ENCODE measurements at regions not wholly inside any gene's neighbourhood (a gene's known extent, or its start where the extent isn't known, plus 50 kb on each side); places are given as distances from the start of the nearest gene placed in this dataset.

DNA sequence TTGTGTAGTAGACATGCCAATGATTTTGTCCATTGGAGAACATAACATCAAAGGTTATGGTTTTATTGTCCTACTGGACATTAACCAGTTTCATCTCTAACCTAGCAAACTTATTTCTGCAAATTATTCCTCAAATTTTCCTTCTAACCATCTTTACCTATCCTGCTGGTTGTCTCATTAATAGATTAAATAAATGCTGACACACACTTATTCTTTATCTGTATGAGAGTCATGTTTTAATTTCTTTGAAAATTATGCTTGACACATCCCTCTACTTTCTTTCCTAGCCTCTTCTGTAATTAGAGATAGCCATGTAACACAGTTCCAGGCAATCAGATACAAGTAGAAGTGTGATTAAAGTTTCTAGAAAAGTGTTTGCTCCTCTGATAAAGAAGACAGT lies 98.9 kb downstream of the RPS29 start:
- H4K8ac ChIP-seq (replicated peaks; ENCODE audit: insufficient read length, low read depth, low read length) = no peak overlapping the region
- H4K91ac ChIP-seq (ENCODE audit: insufficient read length, low read depth, low read length) = no peak overlapping the region
- H3K79me2 ChIP-seq (ENCODE audit: insufficient read depth, low read length) = no peaks in the 10 kb centered on the region
- H3K4me1 ChIP-seq (ENCODE audit: insufficient read depth, low read length) = no peaks in the 10 kb centered on the region
- Mint-ChIP-seq H3K4me1 (peaks cover 7 to 9% of the 10 kb centered on the region in 2 experiments; a peak in 3 of 4 replicates), H3K27ac (no peak overlapping the region), H3K9me3 (peaks cover 0 to 3% of the 10 kb centered on the region in 2 experiments; a peak in 1 of 5 replicates), H3K27me3 (ENCODE audit: low read depth) (no peaks in the 10 kb centered on the region), H3K4me3 (no peak overlapping the region), H3K36me3 (ENCODE audit: insufficient read depth in 1 of 3, low read depth in 3 of 3) (no peaks in the 10 kb centered on the region)
- no peak overlapping the region for H2BK12ac ChIP-seq (ENCODE audit: insufficient read length, low read depth, low read length)
- H2BK120ac ChIP-seq (ENCODE audit: low read depth, low read length, poor library complexity, severe bottlenecking) = no peak overlapping the region
- H3K9me3 ChIP-seq (ENCODE audit: control insufficient read depth, low read depth, low read length) = no peaks in the 10 kb centered on the region
- TF ChIP-seq, protein P1, sequence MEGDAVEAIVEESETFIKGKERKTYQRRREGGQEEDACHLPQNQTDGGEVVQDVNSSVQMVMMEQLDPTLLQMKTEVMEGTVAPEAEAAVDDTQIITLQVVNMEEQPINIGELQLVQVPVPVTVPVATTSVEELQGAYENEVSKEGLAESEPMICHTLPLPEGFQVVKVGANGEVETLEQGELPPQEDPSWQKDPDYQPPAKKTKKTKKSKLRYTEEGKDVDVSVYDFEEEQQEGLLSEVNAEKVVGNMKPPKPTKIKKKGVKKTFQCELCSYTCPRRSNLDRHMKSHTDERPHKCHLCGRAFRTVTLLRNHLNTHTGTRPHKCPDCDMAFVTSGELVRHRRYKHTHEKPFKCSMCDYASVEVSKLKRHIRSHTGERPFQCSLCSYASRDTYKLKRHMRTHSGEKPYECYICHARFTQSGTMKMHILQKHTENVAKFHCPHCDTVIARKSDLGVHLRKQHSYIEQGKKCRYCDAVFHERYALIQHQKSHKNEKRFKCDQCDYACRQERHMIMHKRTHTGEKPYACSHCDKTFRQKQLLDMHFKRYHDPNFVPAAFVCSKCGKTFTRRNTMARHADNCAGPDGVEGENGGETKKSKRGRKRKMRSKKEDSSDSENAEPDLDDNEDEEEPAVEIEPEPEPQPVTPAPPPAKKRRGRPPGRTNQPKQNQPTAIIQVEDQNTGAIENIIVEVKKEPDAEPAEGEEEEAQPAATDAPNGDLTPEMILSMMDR (conservative IDR thresholded peaks at IDR 0.05) = no peak
- H3T11ph ChIP-seq (ENCODE audit: low read length) = no peak overlapping the region
- H2AK5ac ChIP-seq (ENCODE audit: insufficient read length, low read length) = no peak overlapping the region
- no peak overlapping the region for H3K9ac ChIP-seq (ENCODE audit: extremely low read depth, insufficient read length, low read length)
- no peak overlapping the region for H3K27ac ChIP-seq (ENCODE audit: insufficient read length, low read depth, low read length)
- no peaks in the 10 kb centered on the region for H4K20me1 ChIP-seq (ENCODE audit: control insufficient read depth, insufficient read depth, insufficient read length)
- no peak overlapping the region for H3K4me2 ChIP-seq (ENCODE audit: insufficient read depth, insufficient read length, low read length)
- H2BK15ac ChIP-seq (ENCODE audit: low read depth, low read length) = no peak overlapping the region
- H3K14ac ChIP-seq (ENCODE audit: insufficient read depth, low read length) = no peak overlapping the region
- H3K27me3 ChIP-seq (ENCODE audit: insufficient read depth, low read length) = no peaks in the 10 kb centered on the region
- no peak overlapping the region for H3K23ac ChIP-seq (ENCODE audit: insufficient read length, low read depth, low read length)
- no peak overlapping the region for H2BK20ac ChIP-seq (ENCODE audit: low read depth, low read length, poor library complexity, severe bottlenecking)
- no peak overlapping the region for H4K5ac ChIP-seq (ENCODE audit: insufficient read length, low read depth, low read length)
- H3K56ac ChIP-seq (ENCODE audit: insufficient read length, low read depth, low read length) = no peak overlapping the region
- no peak for DNase-seq
- H3K4ac ChIP-seq (ENCODE audit: low read depth, low read length) = no peak overlapping the region
- H2BK5ac ChIP-seq (ENCODE audit: insufficient read length, low read length) = no peak overlapping the region
- H3K79me1 ChIP-seq (ENCODE audit: insufficient read depth, low read depth, low read length, poor library complexity, severe bottlenecking) = no peaks in the 10 kb centered on the region
- no peaks in the 10 kb centered on the region for H3K23me2 ChIP-seq (ENCODE audit: insufficient read length, low read depth, low read length, poor library complexity, severe bottlenecking)
- no peak overlapping the region for H3K18ac ChIP-seq (ENCODE audit: insufficient read length, low read depth, low read length)
- H2AFZ ChIP-seq (ENCODE audit: low read length) = no peak overlapping the region

Measured in H9 (cell line).